ENCODE measurements at regions not wholly inside any gene's neighbourhood (a gene's known extent, or its start where the extent isn't known, plus 50 kb on each side); places are given as distances from the start of the nearest gene placed in this dataset.

DNA sequence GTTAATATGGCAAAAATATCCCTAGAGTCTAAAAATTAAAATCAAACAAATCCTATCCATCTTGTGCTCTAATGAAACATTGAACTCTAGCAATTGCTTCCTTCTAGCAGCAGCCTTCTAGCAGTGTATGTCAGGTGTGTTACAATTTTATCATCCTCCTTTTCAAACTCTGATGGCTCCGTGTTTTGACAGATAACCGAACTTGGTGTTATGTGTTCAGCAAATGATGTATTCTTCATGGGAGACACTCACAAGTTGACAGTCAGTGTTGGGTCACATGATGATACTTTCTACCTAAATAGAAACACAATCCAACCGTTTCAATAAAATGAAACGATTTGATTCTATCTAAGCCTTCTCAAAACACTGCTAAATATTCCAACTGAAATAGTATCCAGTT, 525.3 kb upstream of the NOVA1 start:
- no peak for DNase-seq

GRCh38 chr14:27127838-27128237, 530.0 kb upstream of the NOVA1 start:
- DNase-seq, result no peak

DNA sequence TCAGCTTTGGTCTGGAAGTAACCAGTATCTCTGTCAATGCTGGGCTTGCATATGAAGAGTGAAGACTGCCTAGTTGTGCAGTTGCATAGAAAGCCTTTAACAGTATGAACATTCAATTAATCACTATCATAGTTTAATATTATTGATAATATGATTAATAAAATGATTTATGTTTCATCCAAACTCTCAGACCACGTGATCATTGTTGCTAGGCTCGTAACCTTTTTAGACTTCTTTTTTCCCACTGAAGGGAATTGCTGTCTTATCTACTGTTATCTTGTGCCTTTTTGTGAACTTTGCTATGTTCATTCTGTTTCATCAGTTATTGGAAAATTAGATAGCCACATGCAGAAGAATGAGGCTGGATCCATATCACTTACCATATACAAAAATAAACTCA, 536.4 kb upstream of the NOVA1 start:
- no peak for DNase-seq

GRCh38 chr14:27145170-27145569, 547.3 kb upstream of the NOVA1 start:
- DNase-seq, result no peak

GRCh38 chr14:27148143-27148542, 550.3 kb upstream of the NOVA1 start:
- DNase-seq, result no peak

DNA sequence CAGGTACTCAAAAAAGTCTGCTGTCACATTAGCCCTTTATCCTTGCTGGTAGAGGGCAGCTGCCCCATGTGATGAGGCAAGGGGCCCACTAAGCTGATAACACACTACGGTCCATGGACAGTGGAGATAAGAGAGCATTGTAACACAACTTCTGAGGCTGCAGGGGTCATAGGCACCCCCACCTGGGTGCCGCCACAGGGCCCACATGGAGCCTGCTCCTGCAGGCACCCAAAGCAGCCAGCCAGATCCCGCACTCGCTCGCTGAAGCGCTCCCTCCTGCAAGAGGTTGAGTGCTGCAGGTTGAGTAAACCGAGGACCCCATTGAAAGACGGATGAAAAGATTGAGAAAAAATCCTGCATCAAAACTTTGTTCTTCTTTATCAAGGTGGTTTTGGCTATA, 566.3 kb upstream of the NOVA1 start:
- no peak for DNase-seq

DNA sequence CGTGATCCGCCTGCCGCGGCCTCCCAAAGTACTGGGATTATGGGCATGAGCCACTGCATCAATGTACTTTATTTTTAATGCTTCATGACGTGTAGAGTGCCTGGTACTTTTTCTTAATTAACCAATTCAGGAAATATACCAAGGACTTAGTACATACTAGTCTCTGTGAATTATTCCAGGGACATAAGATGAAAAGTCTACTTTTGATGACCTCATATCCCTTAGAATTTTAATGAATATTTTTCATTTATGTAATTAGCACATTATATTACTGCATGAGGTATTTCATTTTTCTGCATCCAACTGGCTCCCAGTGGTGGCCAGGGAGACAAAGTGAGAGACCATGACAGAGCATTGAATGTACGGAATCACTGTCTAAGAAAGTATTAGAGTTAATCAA, 577.7 kb upstream of the NOVA1 start:
- no peak for DNase-seq

GRCh38 chr14:27181333-27181732, 583.5 kb upstream of the NOVA1 start:
- DNase-seq, result peak; percentile 27

- DNase-seq, result no peak
These were observed 586.6 kb upstream of the NOVA1 start for GRCh38 chr14:27184427-27184826.

GRCh38 chr14:27186048-27186447, 588.2 kb upstream of the NOVA1 start:
- DNase-seq, result no peak

DNA sequence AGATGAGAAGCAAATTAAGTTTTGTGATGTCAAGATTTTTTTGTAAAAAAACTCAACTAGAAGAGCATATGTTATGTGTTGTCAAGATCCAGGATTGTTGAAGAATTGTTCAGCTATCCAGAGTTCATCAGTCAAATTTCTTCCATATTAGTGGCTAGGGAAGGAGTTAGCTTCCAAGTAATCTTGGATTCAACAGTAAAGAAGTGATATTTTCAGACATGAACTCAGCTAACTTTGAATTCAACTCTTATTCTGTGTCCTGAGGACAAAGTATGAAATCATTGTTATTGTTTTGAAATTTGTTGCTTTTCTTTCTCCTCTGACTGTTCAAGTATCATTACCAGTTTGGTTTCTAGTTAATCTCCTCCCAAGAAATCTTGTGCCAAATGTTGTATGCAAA, 589.3 kb upstream of the NOVA1 start:
- DNase-seq, result no peak

DNA sequence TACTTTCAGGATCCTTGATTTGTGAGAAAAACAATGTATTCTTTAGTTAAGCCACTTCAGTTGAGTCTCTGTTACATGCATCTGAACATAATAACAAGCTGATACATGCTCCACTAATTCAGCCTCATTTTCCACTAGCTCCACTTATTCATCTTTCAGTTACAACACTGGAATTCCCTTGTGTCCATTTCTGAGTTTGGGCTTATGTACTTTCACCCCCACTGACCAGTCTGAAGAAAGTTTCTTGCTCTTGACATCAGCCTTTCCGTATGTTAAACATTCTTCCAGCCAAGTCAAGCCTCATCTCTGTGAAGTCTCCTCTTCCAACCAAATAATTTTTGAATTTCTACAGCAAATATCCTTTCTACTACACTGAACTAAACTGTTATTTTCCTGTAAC, 592.5 kb upstream of the NOVA1 start:
- DNase-seq, result no peak

DNA sequence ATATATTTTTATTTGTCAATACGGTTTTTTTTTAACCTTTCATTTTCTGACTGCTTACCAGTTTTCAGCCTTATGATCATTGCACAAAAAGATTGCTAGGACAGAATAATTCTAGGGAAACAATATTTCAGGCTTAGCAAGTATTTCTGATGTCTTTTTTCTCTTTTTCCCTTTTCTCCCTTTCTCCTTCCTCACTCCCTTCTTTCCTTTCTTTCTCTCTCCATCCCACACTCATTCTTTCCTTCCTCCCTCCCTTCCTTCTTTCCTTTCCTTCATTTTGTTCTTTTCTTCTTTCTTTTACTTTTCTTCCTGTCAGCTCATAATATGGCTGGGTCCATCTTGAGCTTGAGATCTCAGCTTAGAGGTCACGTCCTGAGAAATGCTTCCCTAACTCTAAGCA, 601.4 kb upstream of the NOVA1 start:
- DNase-seq, result no peak

GRCh38 chr14:27205036-27205435, 607.2 kb upstream of the NOVA1 start:
- no peak for DNase-seq

GRCh38 chr14:27211741-27212140, 613.9 kb upstream of the NOVA1 start:
- no peak for DNase-seq

DNA sequence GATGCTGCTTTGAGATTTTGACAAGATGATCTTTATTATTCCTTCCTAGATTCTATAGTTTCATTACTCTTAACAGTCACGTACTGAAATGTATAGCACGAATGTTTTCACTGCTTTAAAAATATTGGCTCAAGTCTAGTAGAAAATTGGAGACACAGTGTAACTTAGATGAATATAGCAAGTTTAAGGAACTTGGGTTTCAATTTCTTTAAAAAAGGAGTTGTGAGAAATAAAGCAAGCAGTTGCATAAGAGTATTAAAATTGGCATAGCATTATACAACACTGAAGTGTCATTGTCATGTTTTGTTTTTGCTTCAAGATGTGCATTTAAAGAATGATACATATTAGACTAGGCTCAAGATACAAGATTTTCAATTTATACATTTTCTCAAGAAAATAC, 624.8 kb upstream of the NOVA1 start:
- no peak for DNase-seq

DNA sequence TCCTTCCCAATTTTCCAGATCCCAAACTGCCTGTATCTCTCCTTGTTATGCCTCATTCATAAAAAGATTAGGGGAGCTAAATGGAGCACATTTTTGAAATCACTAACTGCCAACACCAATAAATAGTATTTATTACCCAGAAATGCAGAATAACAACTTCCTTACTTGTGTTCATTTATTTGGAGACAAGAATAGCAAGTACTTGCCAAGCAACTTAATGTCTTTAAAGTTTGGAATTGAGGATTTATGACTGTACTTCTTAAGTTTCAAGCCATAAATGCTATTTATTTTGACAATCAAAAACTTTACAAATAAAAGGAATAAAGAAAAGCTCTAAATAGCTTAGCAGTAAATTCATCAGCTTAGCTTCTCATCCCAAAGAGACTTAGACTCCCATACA, 626.1 kb upstream of the NOVA1 start:
- no peak for DNase-seq

DNA sequence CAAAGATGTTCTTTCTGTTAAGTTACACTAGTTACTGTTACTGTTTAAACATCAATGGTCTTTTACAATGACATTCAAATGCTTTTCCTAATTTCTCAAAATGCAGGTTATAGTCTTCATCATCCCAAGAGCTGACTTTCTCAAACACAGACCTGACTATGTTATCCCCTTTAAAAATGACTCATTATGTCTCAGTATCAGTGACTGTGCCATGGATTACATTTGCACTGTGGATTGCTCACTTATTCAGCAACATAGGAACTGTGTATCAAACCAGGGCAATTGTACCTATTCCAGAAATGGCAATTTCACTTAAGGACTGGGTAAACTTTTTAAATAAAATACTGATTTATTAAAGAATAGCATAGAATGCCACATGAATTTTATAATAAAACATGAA, 630.2 kb upstream of the NOVA1 start:
- no peak for DNase-seq

DNA sequence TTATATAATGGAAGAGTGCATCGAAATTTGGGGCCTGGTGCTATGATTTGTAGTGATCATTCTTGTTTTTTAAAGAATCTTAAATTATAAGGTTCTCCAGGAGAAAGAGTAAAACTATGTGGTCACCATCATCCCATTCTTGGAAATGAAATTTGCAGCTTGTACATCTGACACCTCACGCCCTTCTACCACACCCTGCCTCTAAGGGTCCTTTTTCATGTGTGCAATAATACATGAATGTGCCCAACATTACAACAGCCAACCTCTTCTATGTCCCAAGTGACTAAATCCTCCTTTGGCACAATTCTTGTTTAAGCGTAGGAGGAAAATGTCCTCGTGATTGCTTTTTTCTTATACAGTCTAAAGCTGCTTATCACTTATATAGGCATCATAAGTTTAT, 636.5 kb upstream of the NOVA1 start:
- no peak for DNase-seq

DNA sequence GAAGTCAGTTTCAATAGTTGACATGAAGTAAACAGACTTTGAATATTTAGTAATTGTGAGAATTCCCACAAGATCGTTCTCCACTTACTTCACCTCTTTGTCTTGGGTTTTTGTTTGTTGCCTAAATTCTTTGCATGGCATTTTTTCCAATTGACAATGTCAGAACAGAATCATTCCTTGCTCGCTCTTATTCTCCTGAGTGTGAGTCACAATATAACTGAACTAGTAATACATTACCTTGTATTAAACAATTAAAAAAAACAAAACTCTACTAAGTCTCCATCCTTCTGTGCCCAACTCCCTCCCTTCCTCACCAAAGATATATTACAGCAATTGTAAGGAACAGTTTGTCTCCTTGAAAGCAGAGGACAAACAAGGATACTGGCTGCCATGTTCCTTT, 638.8 kb upstream of the NOVA1 start:
- no peak for DNase-seq

DNA sequence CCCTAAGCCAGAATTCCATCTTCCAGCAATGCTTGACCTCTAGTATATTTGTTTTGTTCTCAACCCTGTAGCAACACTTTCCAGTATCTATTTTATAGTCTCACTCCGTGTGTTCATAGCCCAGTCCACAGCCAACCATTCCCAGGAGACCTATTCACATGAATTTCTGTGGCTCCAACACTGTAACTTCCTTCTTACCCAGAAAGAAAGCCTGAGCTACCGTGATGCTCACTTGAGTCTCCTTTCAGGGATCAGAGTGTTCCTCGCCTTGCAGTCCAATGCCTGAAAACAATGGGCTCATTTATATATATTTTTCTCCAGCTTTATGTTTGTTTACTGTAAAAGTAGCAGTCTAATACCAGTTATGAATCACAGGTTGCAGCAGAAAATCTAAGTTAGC, 645.0 kb upstream of the NOVA1 start:
- no peak for DNase-seq

DNA sequence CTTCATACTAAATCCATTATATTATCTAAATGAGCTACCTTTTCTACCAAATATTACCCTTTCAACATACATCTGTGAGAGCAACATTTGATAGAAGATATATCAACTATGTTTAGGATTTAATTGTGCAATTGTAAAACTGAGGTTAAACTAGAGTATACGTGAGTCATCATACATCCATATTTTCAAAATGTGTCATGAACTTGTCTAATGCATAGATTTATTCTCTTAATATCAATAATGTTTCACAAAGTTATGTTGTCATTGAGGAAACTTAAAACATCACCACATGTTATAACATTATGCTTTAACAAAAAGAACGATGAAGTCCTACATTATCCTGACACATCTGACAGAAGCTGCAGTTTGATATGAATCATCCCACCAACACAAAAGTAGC, 645.5 kb upstream of the NOVA1 start:
- DNase-seq, result no peak

DNA sequence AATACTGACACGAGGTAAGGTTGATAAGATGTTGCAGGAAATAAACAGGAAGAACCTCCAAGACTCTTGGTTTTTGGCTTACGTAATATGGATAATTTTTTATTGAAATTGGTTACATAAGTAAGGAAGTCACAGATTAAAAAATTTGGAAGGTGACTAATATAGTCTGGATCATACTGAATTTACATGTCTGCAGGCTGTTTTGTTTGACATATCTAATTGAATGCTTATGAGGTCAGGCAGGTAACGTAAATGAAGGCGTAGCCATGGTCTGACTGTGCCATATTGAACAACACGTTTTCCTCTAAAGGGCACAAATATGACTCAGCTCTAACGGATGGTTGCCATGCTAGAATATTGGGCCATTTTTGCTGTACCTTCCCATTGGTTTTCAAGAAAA, 648.1 kb upstream of the NOVA1 start:
- DNase-seq, result no peak

DNA sequence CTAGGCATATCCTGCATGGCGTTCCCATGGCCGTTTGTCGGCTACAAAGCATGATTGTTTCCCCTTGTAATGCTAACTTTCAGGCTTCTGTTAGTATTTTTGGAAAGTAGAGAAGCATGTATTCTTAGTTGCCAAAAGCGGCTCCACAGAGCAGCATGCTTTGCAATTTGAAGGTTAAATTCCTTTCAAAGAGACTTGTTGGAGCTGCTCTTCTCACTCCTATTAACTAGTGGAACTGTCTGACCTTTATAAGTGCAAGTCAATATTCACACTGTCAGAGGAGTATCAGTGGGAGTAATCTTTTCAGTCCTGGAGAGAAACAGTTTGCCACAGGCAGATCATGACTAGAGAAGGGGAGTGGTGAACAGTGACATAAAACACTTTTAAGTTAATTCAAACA, 656.1 kb upstream of the NOVA1 start:
- DNase-seq, result no peak

- DNase-seq, result no peak
These were observed 659.0 kb upstream of the NOVA1 start for GRCh38 chr14:27256805-27257204.

- no peak for DNase-seq
These were observed 670.0 kb upstream of the NOVA1 start for GRCh38 chr14:27267876-27268275.
